EL (cell line): ENCODE measurements at regions not wholly inside any gene's neighbourhood (a gene's known extent, or its start where the extent isn't known, plus 50 kb on each side); places are given as distances from the start of the nearest gene placed in this dataset.

ENCODE experiments used
- DNase-seq: peaks from one replicate; pipeline ENCODE4 v3.0.0-alpha.2; 2016

DNA sequence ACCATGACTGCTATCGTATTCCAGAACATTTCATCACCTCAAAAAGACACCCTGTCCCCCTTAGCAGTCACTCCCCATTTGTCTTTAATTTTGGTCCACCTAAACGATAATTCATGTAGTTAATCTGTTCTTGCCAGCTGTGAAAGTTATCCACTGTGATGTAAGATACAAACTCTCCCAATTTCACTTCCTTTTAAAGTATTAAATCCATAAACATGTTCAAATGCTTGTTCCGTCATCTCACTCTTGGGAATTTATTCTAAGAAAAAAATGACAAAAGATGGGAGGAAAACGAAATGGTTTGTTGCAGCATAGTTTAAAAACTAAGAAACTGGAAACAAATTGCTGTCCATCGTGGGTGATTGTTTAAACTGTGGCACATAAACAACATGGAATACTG lies 53.7 kb upstream of the IRF2 start:
- no peak for DNase-seq

DNA sequence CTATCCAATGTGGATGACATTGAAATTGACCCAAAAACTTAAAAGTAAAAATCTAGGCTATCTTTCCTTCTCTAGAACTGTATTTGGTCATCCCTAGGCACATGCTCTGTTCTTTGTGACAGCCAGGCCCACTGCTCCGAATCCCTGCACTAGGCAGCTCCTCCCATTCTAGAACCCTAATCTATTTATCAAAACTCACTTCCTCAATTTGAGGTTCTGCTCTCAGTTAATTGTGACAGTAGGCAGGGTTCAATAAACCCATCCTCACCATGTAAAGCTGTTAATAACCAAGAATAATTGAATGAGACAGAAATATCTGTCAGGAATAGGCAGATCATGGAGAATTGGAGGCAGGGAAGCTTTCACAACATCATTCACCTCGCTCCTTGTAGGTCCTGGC lies 51.9 kb upstream of the IRF2 start:
- no peak for DNase-seq
